Vagina (tissue), 2 donors: ENCODE measurements at regions not wholly inside any gene's neighbourhood (a gene's known extent, or its start where the extent isn't known, plus 50 kb on each side); places are given as distances from the start of the nearest gene placed in this dataset.

Experiments used
- DNase-seq, 2 donors: peaks; one replicate each; pipeline ENCODE4 v3.0.0-alpha.2; 2017; ENCODE audit errors: extremely low spot score in 2 of 2
- H3K27ac ChIP-seq: fragments of 200-600 bp; sonication (generic); one replicate; pipeline ENCODE4 v1.5.1; 2019
- H3K27me3 ChIP-seq: fragments of 200-600 bp; sonication (generic); one replicate; pipeline ENCODE4 v1.5.1; 2019
- H3K36me3 ChIP-seq, 2 donors: fragments of 200-600 bp; sonication (generic); one replicate each; pipeline ENCODE4 v1.5.1; 2017 to 2019
- H3K4me1 ChIP-seq: fragments of 200-600 bp; sonication (generic); one replicate; pipeline ENCODE4 v1.5.1; 2019
- H3K4me3 ChIP-seq, 2 donors: fragments of 200-600 bp; sonication (generic); 1 replicate in 1 of 2; 2 replicates in 1 of 2; pipeline ENCODE4 v1.5.1; 2016 to 2019
- H3K9me3 ChIP-seq: fragments of 200-600 bp; sonication (generic); one replicate; pipeline ENCODE4 v1.5.1; 2019
- CTCF ChIP-seq, 3 experiments: fragments of 450-650 bp in 2 of 3; fragments of 200-600 bp in 1 of 3; sonication (generic) in 1 of 3; IDR thresholded peaks; one replicate each; pipeline ENCODE4 v1.5.1; 2017 to 2019; ENCODE audit warnings: antibody characterized with exemption in 3 of 3, mild to moderate bottlenecking in 2 of 3, moderate library complexity in 2 of 3
- POLR2A ChIP-seq, 2 donors: fragments of 450-650 bp; IDR thresholded peaks; one replicate each; pipeline ENCODE4 v1.6.1; 2017; ENCODE audit warnings: antibody characterized with exemption in 2 of 2, mild to moderate bottlenecking in 2 of 2, moderate library complexity in 2 of 2
- POLR2AphosphoS5 ChIP-seq, 2 donors: sonication (generic); formaldehyde crosslinking; IDR thresholded peaks; one replicate each; pipeline ENCODE4 v1.9.0; 2017; ENCODE audit warnings: antibody characterized with exemption in 2 of 2, mild to moderate bottlenecking in 2 of 2, low read depth in 1 of 2; ENCODE audit not compliant: insufficient read depth in 1 of 2
- intact Hi-C: fragments of 100-400 bp; cut with DNase I; formaldehyde crosslinking; loops from one replicate; pipeline ENCODE4 v1.15.1; 2023

- intact Hi-C loops = no loop called here
- Histone ChIP-seq H3K27ac (no peak overlapping the region), H3K27me3 (no peaks in the 10 kb centered on the region), H3K9me3 (no peaks in the 10 kb centered on the region), H3K36me3 (no peaks in the 10 kb centered on the region), H3K4me1 (no peaks in the 10 kb centered on the region), H3K4me3 (no peak overlapping the region)
- TF ChIP-seq CTCF (IDR thresholded peaks at IDR 0.05) (no peak), POLR2AphosphoS5 (IDR thresholded peaks at IDR 0.05; ENCODE audit: insufficient read depth in 1 of 2, low read depth in 1 of 2) (no peak), POLR2A (IDR thresholded peaks at IDR 0.05) (no peak)
- DNase-seq = no peak
Observed at GRCh38 chr13:74000876-74001275, 133.3 kb downstream of the KLF12 start.

- Histone ChIP-seq H3K27me3 (no peaks in the 10 kb centered on the region), H3K36me3 (no peaks in the 10 kb centered on the region), H3K9me3 (no peaks in the 10 kb centered on the region), H3K27ac (no peak overlapping the region), H3K4me3 (no peak overlapping the region), H3K4me1 (no peaks in the 10 kb centered on the region)
- no peak for DNase-seq
- intact Hi-C loops = no loop called here
- TF ChIP-seq CTCF (IDR thresholded peaks at IDR 0.05) = no peak
- no peak for TF ChIP-seq POLR2A (IDR thresholded peaks at IDR 0.05)
- no peak for TF ChIP-seq POLR2AphosphoS5 (IDR thresholded peaks at IDR 0.05; ENCODE audit: insufficient read depth in 1 of 2, low read depth in 1 of 2)
Observed at GRCh38 chr13:73998631-73999030, 135.6 kb downstream of the KLF12 start.

- intact Hi-C loops = no loop called here
- Histone ChIP-seq H3K4me3 (no peak overlapping the region), H3K27me3 (no peaks in the 10 kb centered on the region), H3K36me3 (no peaks in the 10 kb centered on the region), H3K9me3 (no peaks in the 10 kb centered on the region), H3K4me1 (no peaks in the 10 kb centered on the region), H3K27ac (no peak overlapping the region)
- TF ChIP-seq POLR2AphosphoS5 (IDR thresholded peaks at IDR 0.05; ENCODE audit: insufficient read depth in 1 of 2, low read depth in 1 of 2) = no peak
- no peak for TF ChIP-seq POLR2A (IDR thresholded peaks at IDR 0.05)
- no peak for TF ChIP-seq CTCF (IDR thresholded peaks at IDR 0.05)
- no peak for DNase-seq
Observed at GRCh38 chr13:73997964-73998363, 136.2 kb downstream of the KLF12 start.

DNA sequence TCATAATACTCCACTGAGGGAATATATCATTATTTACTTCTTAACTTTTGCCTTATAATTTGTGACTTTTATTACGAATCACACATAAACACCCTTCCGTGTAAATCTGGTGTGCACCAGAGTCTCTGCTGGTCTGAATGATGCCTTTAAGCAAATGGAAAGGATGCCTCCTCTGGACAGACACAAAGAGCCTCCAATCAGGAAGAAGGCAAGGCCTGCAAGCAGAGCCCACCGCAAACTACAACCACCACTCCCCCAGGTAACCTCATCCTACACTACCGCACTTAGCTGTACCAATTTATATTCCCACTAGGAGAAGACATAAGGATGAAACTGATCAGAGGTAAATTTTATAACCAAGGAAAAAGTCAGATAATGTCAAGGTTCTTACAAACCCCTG lies 137.6 kb downstream of the KLF12 start:
- Histone ChIP-seq H3K4me3 (no peak overlapping the region), H3K27me3 (no peaks in the 10 kb centered on the region), H3K36me3 (no peaks in the 10 kb centered on the region), H3K27ac (no peak overlapping the region), H3K4me1 (no peaks in the 10 kb centered on the region), H3K9me3 (no peaks in the 10 kb centered on the region)
- TF ChIP-seq POLR2AphosphoS5 (IDR thresholded peaks at IDR 0.05; ENCODE audit: insufficient read depth in 1 of 2, low read depth in 1 of 2) = no peak
- no peak for DNase-seq
- intact Hi-C loops = no loop called here

GRCh38 chr13:73995736-73996135 lies 138.5 kb downstream of the KLF12 start:
- intact Hi-C loops = no loop called here
- Histone ChIP-seq H3K9me3 (no peaks in the 10 kb centered on the region), H3K36me3 (no peaks in the 10 kb centered on the region), H3K4me3 (no peak overlapping the region), H3K27ac (no peak overlapping the region), H3K27me3 (no peaks in the 10 kb centered on the region), H3K4me1 (no peaks in the 10 kb centered on the region)
- DNase-seq = no peak
- TF ChIP-seq POLR2A (IDR thresholded peaks at IDR 0.05) = no peak

DNA sequence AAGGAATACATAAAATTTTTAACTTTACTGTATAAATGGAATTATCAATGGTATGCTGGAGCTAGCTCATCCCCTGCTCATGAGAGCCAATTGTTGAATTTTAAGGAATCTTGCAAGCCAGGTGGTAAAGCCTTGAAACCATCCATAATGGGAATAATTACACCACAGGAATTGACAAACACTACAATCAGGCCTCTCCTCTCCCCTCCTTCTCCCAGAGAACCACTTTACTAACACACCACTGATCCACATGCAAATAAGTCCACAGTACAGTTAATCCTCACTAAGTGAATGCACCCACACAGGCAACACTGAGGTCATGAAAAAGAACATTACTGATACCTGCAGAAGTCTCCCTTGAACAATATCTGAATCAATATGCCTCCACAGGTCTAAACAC lies 140.5 kb downstream of the KLF12 start:
- Histone ChIP-seq H3K4me3 (no peak overlapping the region), H3K27ac (no peak overlapping the region), H3K27me3 (no peaks in the 10 kb centered on the region), H3K4me1 (no peaks in the 10 kb centered on the region), H3K36me3 (no peaks in the 10 kb centered on the region), H3K9me3 (no peaks in the 10 kb centered on the region)
- no peak for DNase-seq
- no peak for TF ChIP-seq POLR2AphosphoS5 (IDR thresholded peaks at IDR 0.05; ENCODE audit: insufficient read depth in 1 of 2, low read depth in 1 of 2)
- TF ChIP-seq CTCF (IDR thresholded peaks at IDR 0.05) = no peak
- TF ChIP-seq POLR2A (IDR thresholded peaks at IDR 0.05) = no peak
- intact Hi-C loops = no loop called here
